ENCODE measurements at regions not wholly inside any gene's neighbourhood (a gene's known extent, or its start where the extent isn't known, plus 50 kb on each side); places are given as distances from the start of the nearest gene placed in this dataset.
"Not testable (repeated sequence)": the region's sequence is repeated elsewhere in the genome, so short reads cannot be mapped to it uniquely, and the experiment has no call there.

DNA sequence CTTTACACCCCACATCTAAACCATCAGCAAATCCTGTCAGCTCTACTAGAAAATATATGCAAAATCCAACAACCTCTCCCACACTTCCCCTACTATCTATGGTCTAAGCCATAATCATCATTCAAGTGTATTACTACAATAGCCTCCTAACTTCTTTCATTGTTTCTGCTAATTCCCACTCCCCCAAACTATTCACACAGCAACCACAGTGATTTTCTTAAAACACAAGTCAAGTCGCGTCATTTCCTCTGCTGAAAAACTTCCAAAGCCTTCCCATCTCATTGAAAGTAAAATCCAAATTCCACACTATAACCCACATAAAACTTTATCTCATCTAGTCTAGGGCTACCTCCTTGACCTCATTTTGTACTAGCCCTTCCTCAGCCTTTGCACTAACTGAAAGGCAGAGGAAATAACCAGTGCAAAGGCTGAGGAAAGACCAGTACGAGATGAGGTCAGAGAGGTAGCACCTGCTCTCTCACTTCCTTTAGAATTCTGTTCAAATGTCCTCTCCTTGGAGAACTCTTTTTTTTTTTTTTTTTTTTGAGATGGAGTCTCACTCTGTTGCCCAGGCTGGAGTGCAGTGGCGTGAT lies 65.5 kb upstream of the MDM1 start:
- H3K27me3 Mint-ChIP-seq (ENCODE audit: low read depth) = no peaks in the 10 kb centered on the region
- no peaks in the 10 kb centered on the region for H3K4me1 Mint-ChIP-seq (ENCODE audit: low read depth)
- H3K36me3 Mint-ChIP-seq (ENCODE audit: low read depth) = no peaks in the 10 kb centered on the region
- H3K27ac Mint-ChIP-seq (ENCODE audit: unreplicated experiment) = no peak overlapping the region
- no peak for DNase-seq (ENCODE audit: low spot score)
- H3K9me3 Mint-ChIP-seq (ENCODE audit: low read depth) = no peaks in the 10 kb centered on the region
- TF ChIP-seq, protein P1, sequence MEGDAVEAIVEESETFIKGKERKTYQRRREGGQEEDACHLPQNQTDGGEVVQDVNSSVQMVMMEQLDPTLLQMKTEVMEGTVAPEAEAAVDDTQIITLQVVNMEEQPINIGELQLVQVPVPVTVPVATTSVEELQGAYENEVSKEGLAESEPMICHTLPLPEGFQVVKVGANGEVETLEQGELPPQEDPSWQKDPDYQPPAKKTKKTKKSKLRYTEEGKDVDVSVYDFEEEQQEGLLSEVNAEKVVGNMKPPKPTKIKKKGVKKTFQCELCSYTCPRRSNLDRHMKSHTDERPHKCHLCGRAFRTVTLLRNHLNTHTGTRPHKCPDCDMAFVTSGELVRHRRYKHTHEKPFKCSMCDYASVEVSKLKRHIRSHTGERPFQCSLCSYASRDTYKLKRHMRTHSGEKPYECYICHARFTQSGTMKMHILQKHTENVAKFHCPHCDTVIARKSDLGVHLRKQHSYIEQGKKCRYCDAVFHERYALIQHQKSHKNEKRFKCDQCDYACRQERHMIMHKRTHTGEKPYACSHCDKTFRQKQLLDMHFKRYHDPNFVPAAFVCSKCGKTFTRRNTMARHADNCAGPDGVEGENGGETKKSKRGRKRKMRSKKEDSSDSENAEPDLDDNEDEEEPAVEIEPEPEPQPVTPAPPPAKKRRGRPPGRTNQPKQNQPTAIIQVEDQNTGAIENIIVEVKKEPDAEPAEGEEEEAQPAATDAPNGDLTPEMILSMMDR (IDR thresholded peaks at IDR 0.05) = no peak
- H3K4me3 Mint-ChIP-seq (ENCODE audit: unreplicated experiment) = no peak overlapping the region

DNA sequence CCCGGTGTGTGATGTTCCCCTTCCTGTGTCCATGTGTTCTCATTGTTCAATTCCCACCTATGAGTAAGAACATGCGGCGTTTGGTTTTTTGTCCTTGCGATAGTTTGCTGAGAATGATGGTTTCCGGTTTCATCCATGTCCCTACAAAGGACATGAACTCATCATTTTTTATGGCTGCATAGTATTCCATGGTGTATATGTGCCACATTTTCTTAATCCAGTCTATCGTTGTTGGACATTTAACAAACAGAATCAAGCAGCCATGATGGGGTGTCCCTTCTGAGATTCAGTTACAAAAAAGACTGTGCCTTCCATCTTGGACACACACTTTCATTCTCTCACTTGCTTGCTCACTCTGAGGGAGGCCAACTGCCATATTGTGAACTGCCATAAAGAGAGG lies 66.5 kb upstream of the MDM1 start:
- DNase-seq (ENCODE audit: low spot score); H3K4me1 Mint-ChIP-seq (ENCODE audit: low read depth); H3K36me3 Mint-ChIP-seq (ENCODE audit: low read depth); H3K9me3 Mint-ChIP-seq (ENCODE audit: low read depth); H3K27ac Mint-ChIP-seq (ENCODE audit: unreplicated experiment); H3K4me3 Mint-ChIP-seq (ENCODE audit: unreplicated experiment); H3K27me3 Mint-ChIP-seq (ENCODE audit: low read depth): not testable (repeated sequence)

DNA sequence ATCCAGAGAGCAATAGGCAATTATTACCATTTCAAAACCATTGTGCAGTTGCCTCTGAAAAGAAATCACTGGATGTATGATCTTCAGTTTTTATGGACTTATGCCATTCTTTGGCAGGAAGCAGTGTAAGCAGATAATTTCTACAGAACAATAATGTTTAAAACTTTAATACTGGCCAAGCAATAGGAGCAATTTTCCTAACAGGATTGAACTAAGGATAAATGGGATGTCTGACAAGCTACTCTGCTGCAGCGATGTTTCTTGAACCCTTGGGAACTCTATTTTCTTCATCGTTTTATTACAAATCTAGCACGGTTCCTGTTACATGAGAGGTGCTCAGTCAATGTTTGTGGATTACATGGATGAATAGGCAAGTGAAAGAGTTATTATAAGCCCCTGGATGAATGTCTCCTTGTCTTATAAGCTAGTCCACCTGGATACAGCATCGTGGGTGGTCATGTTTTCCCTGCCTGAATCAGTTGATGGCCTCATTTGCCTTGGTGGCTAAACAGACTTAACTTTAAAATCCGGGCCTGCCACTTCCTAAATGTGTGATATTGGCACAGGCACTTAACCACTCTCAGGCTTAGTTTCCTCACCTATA lies 68.2 kb upstream of the MDM1 start:
- H3K36me3 Mint-ChIP-seq (ENCODE audit: low read depth) = no peaks in the 10 kb centered on the region
- H3K9me3 Mint-ChIP-seq (ENCODE audit: low read depth) = no peaks in the 10 kb centered on the region
- no peak for DNase-seq (ENCODE audit: low spot score)
- H3K27me3 Mint-ChIP-seq (ENCODE audit: low read depth) = no peaks in the 10 kb centered on the region
- TF ChIP-seq, protein P1 (IDR thresholded peaks at IDR 0.05) = no peak
- no peak overlapping the region for H3K4me3 Mint-ChIP-seq (ENCODE audit: unreplicated experiment)
- H3K27ac Mint-ChIP-seq (ENCODE audit: unreplicated experiment) = no peak overlapping the region
- H3K4me1 Mint-ChIP-seq (ENCODE audit: low read depth) = peaks cover 11% of the 10 kb centered on the region

DNA sequence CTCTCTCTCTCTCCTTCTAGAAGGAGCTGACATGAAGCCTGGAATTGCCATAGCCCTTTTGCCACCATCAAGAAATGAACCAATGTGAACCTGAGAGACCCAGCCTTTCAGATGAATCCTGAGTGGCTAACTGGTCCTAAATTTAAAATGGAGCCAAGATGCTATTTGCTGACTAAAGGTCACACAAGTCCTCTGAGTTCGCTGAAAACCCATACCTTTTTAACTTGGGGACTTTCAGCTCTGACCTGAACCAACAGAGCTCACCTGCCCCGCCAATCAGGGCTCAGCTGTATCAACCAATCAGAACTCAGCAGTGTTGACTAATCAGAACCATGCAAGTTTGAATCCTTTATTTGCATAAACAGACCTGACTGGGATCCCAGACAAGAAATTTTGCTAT lies 70.3 kb upstream of the MDM1 start:
- Mint-ChIP-seq H3K27ac (ENCODE audit: unreplicated experiment) (no peak overlapping the region), H3K27me3 (ENCODE audit: low read depth) (no peaks in the 10 kb centered on the region), H3K9me3 (ENCODE audit: low read depth) (no peaks in the 10 kb centered on the region), H3K4me3 (ENCODE audit: unreplicated experiment) (no peak overlapping the region), H3K4me1 (ENCODE audit: low read depth) (peaks cover 25% of the 10 kb centered on the region), H3K36me3 (ENCODE audit: low read depth) (no peaks in the 10 kb centered on the region)
- DNase-seq (ENCODE audit: low spot score) = no peak
- TF ChIP-seq, protein P1 (IDR thresholded peaks at IDR 0.05) = no peak

DNA sequence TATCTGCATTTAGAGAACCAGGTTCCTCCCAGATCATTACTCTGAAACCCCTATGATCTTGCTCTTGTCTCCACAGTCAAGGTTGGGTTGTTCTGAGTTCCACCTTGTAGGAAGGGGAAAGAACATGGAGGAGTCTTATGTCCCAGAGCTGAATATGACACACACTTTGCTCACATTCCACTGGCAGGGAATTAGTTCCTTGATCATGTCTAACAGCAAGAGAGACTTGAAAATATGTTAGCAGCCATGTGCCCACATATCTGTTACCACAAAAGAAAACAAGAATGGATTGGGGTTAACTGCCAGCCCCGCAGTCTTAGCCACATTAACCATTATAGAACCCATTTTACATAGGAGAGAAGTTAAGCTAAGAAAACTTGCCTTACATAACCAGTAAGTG lies 71.1 kb upstream of the MDM1 start:
- no peaks in the 10 kb centered on the region for H3K36me3 Mint-ChIP-seq (ENCODE audit: low read depth)
- TF ChIP-seq, protein P1 (IDR thresholded peaks at IDR 0.05) = no peak
- no peaks in the 10 kb centered on the region for H3K27me3 Mint-ChIP-seq (ENCODE audit: low read depth)
- no peaks in the 10 kb centered on the region for H3K9me3 Mint-ChIP-seq (ENCODE audit: low read depth)
- H3K4me3 Mint-ChIP-seq (ENCODE audit: unreplicated experiment) = no peak overlapping the region
- H3K27ac Mint-ChIP-seq (ENCODE audit: unreplicated experiment) = no peak overlapping the region
- H3K4me1 Mint-ChIP-seq (ENCODE audit: low read depth) = peaks cover 25% of the 10 kb centered on the region
- DNase-seq (ENCODE audit: low spot score) = no peak

DNA sequence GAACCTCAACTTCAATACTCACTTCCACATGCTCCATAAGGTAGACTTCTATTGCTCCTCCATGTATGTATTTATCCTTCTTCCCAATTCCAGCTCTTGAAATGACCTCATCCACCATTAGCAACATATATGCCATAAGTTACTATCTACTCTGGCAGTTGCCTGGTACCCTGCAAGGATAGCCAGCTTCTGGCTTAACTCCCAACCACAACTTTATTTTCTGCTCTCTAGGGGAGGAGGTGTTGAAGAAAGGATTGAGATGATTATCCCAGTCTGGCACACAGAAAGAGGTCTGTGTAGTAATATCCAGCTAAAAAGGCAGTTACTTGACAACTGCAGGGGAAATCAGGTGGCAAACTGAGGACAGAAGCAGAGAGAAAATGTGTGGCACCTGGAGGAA lies 71.5 kb upstream of the MDM1 start:
- Mint-ChIP-seq H3K27ac (ENCODE audit: unreplicated experiment) (no peak overlapping the region), H3K27me3 (ENCODE audit: low read depth) (no peaks in the 10 kb centered on the region), H3K36me3 (ENCODE audit: low read depth) (no peaks in the 10 kb centered on the region), H3K4me3 (ENCODE audit: unreplicated experiment) (no peak overlapping the region), H3K9me3 (ENCODE audit: low read depth) (no peaks in the 10 kb centered on the region), H3K4me1 (ENCODE audit: low read depth) (peaks cover 25% of the 10 kb centered on the region)
- TF ChIP-seq, protein P1 (IDR thresholded peaks at IDR 0.05) = no peak
- DNase-seq (ENCODE audit: low spot score) = no peak

All from chondrocyte (in vitro differentiated cells).